ENCODE measurements at regions not wholly inside any gene's neighbourhood (a gene's known extent, or its start where the extent isn't known, plus 50 kb on each side); places are given as distances from the start of the nearest gene placed in this dataset.
"Not testable (repeated sequence)": the region's sequence is repeated elsewhere in the genome, so short reads cannot be mapped to it uniquely, and the experiment has no call there.

DNA sequence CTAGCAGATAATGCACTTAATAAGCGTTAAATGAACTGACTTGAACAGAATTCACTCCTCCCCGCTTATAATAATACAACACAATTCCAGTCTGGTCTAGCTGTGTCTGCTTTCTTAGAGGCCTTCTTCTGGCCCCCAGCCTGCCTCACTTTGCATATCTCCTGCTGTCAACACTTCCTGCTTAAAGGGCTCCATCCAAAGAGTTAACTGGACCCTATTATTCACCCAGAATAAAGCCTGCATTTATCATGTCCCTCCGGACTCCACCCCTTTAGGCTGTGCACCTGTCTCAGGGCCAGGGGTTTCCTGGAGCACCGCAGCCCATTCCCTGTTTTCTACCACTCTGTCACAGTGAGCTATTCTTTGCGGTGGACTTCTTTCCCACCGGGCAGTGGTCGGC lies 115.4 kb upstream of the FOXN2 start:
- H3K27me3 Mint-ChIP-seq, result no peaks in the 10 kb centered on the region
- H3K4me1 Mint-ChIP-seq, result no peaks in the 10 kb centered on the region
- H3K9me3 Mint-ChIP-seq, result no peaks in the 10 kb centered on the region
- H3K4me3 Mint-ChIP-seq, result no peak overlapping the region
- no peak overlapping the region for H3K27ac Mint-ChIP-seq
- H3K36me3 Mint-ChIP-seq, result peaks cover 2% of the 10 kb centered on the region

DNA sequence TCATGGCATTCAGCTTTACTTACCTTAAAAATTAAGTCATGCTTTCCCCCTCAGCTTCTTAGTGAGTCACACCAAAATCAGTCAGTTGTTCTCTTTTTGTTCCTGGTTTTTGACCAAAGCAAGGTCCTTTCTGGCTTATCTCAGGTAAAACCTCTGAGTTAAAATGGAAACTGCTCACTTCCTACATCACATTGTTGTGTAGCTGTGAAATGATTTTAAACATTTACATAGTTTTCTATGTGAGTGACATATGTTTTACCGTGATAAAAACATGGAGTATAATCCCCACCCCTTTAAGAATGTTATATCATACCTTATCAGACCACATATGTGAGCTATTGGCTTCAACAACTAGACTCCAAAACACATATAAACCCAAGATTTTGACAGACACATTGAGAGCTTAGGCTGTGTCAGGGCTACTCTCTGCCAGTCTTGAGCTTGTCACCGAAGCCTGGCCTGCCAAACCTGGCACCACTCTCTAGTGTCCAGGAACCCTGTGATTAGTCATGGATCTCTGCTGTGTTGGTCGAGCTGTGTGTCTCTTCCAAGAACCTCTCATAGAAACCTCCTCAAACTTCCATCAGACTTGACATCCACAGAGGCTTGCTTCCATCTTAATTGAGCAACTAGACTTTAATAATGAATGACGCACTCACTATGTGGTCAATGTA lies 113.7 kb upstream of the FOXN2 start:
- no peaks in the 10 kb centered on the region for H3K27me3 Mint-ChIP-seq
- H3K36me3 Mint-ChIP-seq, result peaks cover 2% of the 10 kb centered on the region
- no peaks in the 10 kb centered on the region for H3K9me3 Mint-ChIP-seq
- H3K27ac Mint-ChIP-seq, result no peak overlapping the region
- no peaks in the 10 kb centered on the region for H3K4me1 Mint-ChIP-seq
- H3K4me3 Mint-ChIP-seq, result no peak overlapping the region

DNA sequence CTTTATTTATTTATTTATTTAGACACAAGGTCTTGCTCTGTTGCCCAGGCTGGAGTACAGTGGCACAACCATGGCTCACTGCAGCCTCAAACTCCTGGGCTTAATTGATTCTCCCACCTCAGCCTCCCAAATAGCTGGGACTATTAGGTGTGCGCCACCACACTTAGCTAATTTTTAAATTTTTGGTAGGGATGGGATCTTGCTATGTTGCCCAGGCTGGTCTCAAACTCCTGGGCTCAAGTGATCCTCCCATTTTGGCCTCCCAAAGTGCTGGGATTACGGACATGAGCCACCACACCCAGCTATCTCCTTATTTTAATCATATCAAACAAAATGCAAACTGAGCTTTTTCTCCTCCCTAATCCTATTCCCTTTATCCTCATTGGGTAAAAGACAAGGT lies 113.0 kb upstream of the FOXN2 start:
- H3K27ac Mint-ChIP-seq, H3K27me3 Mint-ChIP-seq, H3K36me3 Mint-ChIP-seq, H3K4me3 Mint-ChIP-seq, H3K4me1 Mint-ChIP-seq, H3K9me3 Mint-ChIP-seq: not testable (repeated sequence)

DNA sequence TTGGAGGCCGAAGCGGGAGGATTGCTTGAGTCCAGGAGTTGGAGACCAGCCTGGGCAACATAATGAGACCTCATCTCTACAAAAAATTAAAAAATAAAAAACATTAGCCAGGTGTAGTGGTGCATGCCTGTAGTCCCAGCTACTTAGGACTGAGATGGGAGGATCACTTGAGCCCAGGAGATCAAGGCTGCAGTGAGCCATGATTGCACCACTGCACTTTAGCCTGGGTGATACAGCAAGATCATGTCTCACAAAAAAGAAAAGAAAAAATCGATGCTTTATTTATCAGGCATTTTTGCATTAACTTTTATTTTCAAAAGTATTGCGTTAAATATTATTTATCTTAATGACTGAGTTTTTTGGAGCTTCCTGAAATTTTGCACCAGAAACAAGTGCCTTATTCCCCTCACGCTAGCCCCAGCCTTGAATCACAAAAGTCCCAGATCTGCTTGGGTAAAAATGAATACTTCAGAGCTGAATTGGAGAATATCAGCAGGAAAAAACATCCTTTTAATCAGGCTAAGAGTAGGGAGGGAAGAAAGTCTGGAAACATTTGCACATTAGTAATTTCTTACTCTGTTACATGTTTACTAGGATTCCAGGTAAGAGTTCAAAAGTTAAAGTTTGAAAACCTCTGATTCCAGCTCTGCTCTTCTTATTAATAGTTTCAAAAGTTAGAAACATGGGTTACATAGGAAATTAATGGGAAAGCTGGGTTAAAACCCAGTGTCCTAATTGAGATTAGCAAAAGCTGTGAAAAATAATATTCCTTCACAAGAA lies 111.4 kb upstream of the FOXN2 start:
- Mint-ChIP-seq H3K9me3 (no peaks in the 10 kb centered on the region), H3K27ac (no peak overlapping the region), H3K36me3 (peaks cover 2% of the 10 kb centered on the region), H3K27me3 (no peaks in the 10 kb centered on the region), H3K4me1 (no peaks in the 10 kb centered on the region), H3K4me3 (no peak overlapping the region)

DNA sequence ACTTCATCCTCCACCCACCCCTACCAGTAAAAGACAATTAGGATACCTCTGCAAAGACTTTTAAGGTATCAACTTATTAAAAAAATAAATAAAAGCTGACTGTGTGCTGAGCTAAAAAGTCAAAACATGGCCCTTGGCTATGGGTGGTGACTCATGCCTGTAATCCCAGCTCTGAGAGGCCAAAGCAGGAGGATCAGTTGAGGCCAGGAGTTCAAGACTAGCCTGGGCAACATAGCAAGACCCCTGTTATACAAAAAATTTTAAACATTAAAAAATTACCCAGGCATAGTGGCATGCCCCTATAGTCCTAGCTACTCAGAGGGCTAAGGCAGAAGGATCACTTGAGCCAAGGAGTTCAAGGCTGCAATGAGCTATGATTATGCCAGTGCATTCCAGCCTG lies 110.8 kb upstream of the FOXN2 start:
- Mint-ChIP-seq H3K27ac (no peak overlapping the region), H3K27me3 (no peaks in the 10 kb centered on the region), H3K36me3 (peaks cover 2% of the 10 kb centered on the region), H3K9me3 (no peaks in the 10 kb centered on the region), H3K4me3 (no peak overlapping the region), H3K4me1 (no peaks in the 10 kb centered on the region)

DNA sequence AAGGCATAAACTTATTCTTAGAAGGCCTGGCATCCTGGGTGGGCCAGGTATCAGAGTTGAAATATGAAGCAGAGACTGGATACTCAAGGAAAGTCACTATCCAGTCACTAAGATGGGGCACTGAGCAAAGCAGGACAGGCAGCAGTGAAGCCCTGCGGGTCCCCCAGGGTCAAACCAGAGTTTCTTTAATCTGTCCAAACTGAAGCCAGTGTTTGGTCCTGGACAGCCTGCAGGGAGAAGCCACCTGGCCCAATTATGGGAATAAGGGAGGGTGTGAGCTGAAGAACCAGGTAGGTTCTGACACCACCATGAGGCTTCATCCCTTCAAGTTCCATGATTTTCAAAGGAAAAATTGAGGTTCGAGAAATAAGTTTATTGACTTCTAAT lies 109.7 kb upstream of the FOXN2 start:
- H3K27ac Mint-ChIP-seq, result no peak overlapping the region
- no peaks in the 10 kb centered on the region for H3K27me3 Mint-ChIP-seq
- peaks cover 2% of the 10 kb centered on the region for H3K36me3 Mint-ChIP-seq
- H3K4me1 Mint-ChIP-seq, result no peaks in the 10 kb centered on the region
- no peak overlapping the region for H3K4me3 Mint-ChIP-seq
- H3K9me3 Mint-ChIP-seq, result no peaks in the 10 kb centered on the region

DNA sequence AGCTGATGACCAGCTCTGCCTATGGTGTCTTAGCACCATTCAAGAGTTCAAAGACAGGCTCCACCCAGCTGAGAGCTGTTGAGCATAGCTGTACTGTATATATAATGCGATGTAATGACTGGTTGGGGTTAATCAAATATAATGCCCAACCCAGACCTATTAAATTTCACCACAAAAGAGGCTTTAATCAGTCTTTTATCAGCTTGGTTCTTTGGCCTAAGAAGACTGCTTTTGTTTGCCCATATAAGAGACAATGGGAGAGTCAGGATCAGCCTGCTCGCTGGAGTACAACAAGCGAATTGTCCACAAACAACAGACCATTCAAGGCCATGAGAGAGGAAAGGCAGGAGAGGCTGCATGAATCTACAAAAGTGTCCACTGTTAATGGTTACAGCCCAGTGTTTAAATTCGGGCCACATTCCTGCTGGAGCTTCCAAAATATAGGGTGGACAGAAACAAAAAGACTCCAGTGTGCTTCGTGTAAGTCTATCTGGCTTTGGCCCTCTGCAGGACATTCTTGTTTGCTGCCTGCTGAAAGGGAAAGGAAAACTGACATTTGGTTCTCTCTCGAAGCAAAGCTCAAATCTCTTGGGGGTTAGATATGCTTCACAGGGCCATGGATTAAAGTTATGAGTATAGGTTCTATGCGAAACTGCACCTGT lies 109.2 kb upstream of the FOXN2 start:
- peaks cover 2% of the 10 kb centered on the region for H3K36me3 Mint-ChIP-seq
- H3K9me3 Mint-ChIP-seq, result no peaks in the 10 kb centered on the region
- no peaks in the 10 kb centered on the region for H3K4me1 Mint-ChIP-seq
- H3K27ac Mint-ChIP-seq, result no peak overlapping the region
- H3K4me3 Mint-ChIP-seq, result no peak overlapping the region
- H3K27me3 Mint-ChIP-seq, result no peaks in the 10 kb centered on the region

DNA sequence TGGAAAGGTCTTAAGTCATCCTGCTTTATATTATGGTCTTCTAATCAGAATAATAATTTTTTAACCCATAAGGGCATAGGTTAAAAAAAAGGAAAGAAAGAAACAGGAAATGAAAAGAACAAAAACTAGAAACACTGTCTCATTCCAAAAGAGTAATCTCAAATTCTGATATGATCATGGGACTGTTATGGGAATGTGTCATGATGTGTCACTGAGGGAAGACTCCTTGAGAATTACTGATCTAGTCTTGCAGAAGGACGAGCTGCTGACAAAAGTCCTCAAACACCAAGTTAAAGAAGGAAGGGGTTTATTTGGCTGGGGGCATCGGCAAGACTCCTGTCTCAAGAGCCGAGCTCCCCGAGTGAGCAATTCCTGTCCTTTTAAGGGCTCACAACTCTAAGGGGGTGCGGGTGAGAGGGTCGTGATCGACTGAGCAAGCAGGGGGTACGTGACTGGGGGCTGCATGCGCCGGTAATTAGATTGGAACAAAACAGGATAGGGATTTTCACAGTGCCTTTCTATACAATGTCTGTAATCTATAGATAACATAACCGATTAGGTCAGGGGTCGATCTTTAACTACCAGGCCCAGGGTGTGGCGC lies 108.3 kb upstream of the FOXN2 start:
- not testable (repeated sequence) for H3K27ac Mint-ChIP-seq, H3K27me3 Mint-ChIP-seq, H3K9me3 Mint-ChIP-seq, H3K4me3 Mint-ChIP-seq, H3K36me3 Mint-ChIP-seq, H3K4me1 Mint-ChIP-seq

DNA sequence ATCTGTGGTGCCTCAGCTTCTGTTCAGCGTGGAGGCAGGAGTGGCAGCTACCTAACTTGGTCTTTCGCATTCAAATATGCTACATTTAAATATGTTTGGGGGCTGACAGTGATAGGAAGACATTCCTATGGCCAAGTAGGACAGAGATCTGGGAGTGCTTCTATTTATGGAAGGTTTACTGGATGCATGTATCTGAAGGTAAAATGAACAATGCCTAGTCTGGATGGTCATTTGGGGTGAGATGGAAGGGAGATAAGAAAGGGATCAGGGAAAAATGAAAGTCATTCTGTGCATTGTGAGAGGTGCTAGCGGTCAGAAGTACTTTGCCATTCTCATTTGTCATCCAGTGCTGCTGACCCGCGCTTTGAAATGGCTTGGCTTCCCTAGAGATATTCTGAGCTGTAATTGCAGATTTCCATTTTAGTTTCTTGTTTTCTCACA lies 107.3 kb upstream of the FOXN2 start:
- Mint-ChIP-seq H3K36me3 (no peaks in the 10 kb centered on the region), H3K27ac (no peak overlapping the region), H3K27me3 (no peaks in the 10 kb centered on the region), H3K4me1 (no peaks in the 10 kb centered on the region), H3K9me3 (no peaks in the 10 kb centered on the region), H3K4me3 (no peak overlapping the region)

DNA sequence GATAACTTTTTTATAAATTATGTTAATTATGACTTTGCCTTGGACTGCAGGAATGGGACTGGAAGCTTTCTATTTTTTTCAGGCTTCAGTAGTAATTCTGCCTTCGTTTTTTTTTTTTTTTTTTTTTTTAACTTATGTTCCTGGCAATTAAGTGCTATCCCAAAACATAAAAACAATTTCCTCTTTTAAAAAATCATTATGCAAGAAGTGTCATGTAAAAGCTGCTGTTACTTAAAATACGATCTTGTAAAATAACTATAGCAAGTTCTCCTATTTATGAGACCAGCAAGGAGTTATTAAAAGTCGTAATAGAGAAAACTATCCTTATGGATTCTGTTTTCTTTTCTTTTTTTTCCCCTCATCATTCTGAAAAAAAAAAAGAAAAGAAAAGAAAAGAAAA lies 106.6 kb upstream of the FOXN2 start:
- Mint-ChIP-seq H3K4me1 (no peaks in the 10 kb centered on the region), H3K36me3 (no peaks in the 10 kb centered on the region), H3K4me3 (no peak overlapping the region), H3K27me3 (no peaks in the 10 kb centered on the region), H3K9me3 (no peaks in the 10 kb centered on the region), H3K27ac (no peak overlapping the region)

DNA sequence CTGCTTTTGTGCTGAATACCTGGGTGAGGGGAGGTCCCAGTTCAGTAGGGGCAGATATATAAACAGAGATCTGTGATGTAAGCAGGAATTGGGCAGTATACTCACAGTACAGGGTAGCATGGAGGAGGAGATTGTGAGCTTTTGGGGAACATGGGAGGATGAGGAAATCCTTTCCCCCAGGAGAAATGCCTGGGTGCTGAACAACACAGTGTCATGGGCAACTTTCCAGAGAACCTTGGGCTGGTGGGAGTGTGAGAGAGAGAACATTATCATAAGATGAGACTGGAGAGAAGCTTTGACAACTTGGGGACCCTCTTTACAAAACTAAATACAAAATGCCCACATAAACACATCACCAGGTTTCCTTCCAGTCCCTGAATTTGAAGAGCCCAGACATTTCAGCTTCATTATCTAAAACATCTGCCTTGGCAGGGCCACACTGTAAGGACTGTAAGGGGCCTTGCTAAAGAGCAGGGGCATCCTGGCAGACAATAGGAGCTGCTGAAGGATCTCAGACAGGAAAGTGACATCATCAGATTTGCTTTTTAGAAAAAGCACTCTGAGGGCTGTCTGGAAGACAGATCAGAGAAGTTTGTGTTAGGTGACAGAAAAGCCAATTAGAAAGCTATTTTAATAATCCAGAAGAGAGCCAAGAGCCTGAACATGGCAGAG lies 105.1 kb upstream of the FOXN2 start:
- Mint-ChIP-seq H3K27me3 (no peaks in the 10 kb centered on the region), H3K4me1 (no peaks in the 10 kb centered on the region), H3K27ac (no peak overlapping the region), H3K9me3 (no peaks in the 10 kb centered on the region), H3K36me3 (peaks cover 2% of the 10 kb centered on the region), H3K4me3 (no peak overlapping the region)

DNA sequence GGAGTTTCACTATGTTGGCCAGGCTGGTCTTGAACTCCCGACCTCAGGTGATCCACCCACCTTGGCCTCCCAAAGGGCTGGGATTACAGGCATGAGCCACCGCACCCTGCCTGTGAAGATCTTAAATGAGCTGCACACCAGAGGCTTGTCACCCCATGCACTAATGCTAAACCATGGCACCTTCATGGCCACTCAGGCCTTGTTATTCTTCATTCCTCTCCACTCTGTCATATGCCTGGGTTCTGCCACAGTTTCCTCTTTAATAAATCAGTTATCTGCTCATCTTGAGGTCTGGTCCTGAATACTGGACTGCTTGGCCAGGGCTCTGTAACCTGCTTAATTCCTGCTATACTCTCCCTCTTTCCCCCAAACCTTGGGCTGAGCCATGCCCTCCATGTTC lies 104.3 kb upstream of the FOXN2 start:
- H3K27me3 Mint-ChIP-seq, result no peaks in the 10 kb centered on the region
- no peaks in the 10 kb centered on the region for H3K4me1 Mint-ChIP-seq
- no peak overlapping the region for H3K27ac Mint-ChIP-seq

DNA sequence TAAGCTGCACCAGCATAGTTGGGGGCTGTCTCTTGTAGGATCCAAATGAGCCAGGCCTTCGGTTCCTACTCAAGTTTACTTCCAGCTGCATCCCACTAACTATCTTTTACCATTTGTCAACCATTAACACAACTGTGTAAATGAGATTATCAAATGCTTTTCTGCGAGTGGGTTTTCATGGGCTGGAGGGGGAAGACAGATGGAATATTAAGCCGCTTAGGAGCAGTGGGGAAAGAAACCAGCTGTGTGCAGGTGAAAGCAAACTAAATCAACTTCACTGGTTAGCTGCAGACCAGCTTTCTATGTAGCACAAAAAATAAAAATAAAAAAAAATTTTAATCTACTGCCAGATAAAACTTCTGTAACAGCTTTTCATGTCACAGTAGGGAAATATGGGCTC lies 100.8 kb upstream of the FOXN2 start:
- Mint-ChIP-seq H3K36me3 (peaks cover 2% of the 10 kb centered on the region), H3K27ac (no peak overlapping the region), H3K4me3 (no peak overlapping the region), H3K4me1 (no peaks in the 10 kb centered on the region), H3K9me3 (no peaks in the 10 kb centered on the region), H3K27me3 (no peaks in the 10 kb centered on the region)

More for the DNA sequence above, 104.3 kb upstream of the FOXN2 start:
- Mint-ChIP-seq H3K36me3 (peaks cover 2% of the 10 kb centered on the region), H3K4me3 (no peak overlapping the region), H3K9me3 (no peaks in the 10 kb centered on the region)

DNA sequence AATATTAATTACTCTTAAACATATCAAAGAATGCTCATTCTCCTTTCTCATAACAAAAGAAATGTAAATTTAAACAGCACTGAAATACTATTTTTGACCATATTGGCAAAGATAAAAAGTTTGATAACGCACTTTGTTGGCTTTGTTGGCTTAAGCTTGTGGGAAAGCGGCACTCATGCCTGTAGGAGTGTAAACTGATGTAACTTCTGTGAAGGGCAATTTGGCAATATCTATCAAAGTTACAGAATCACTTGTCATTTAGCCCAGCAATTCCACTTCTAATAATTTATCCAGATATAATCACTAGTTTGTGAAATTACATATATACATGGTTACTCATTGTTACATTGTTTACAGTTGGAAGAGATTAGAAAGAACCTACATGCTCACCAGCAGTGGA lies 96.3 kb upstream of the FOXN2 start:
- Mint-ChIP-seq H3K4me3 (no peak overlapping the region), H3K4me1 (peaks cover 6% of the 10 kb centered on the region), H3K27ac (no peak overlapping the region), H3K27me3 (no peaks in the 10 kb centered on the region), H3K9me3 (no peaks in the 10 kb centered on the region), H3K36me3 (peaks cover 2% of the 10 kb centered on the region)

DNA sequence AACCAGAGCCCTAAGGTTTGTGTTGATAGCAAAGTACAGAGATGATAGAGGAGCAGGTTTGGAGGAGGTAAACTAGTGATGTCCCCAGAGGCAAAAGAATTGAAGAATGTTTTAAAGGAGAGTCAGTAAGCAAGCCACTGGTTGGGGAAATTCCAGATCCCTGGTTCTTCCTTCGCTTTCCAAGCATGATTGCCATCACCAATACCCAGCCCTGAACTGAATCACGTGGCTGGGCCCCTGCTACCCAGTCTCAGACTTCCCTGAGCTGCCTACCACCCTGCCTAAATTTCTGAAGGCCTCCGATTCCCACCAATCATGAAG lies 95.3 kb upstream of the FOXN2 start:
- peaks cover 5% of the 10 kb centered on the region for H3K36me3 Mint-ChIP-seq
- H3K9me3 Mint-ChIP-seq, result peaks cover 5% of the 10 kb centered on the region
- H3K27me3 Mint-ChIP-seq, result no peaks in the 10 kb centered on the region
- peaks cover 6% of the 10 kb centered on the region for H3K4me1 Mint-ChIP-seq
- H3K4me3 Mint-ChIP-seq, result no peak overlapping the region
- H3K27ac Mint-ChIP-seq, result no peak overlapping the region

Data from activated naive CD4-positive, alpha-beta T cell treated with anti-CD3 and anti-CD28 coated beads, Interleukin-2, amount 50 U/mL, for 24 hours (primary cell).